HG03565 (cell line): ENCODE measurements at regions not wholly inside any gene's neighbourhood (a gene's known extent, or its start where the extent isn't known, plus 50 kb on each side); places are given as distances from the start of the nearest gene placed in this dataset.

Experiments
- ATAC-seq: cut with Tn5 transposase; IDR thresholded peaks from one replicate; pipeline ENCODE4 v1.9.1; 2021; ENCODE audit warnings: mild to moderate bottlenecking, moderate library complexity; ENCODE audit not compliant: unreplicated experiment

DNA sequence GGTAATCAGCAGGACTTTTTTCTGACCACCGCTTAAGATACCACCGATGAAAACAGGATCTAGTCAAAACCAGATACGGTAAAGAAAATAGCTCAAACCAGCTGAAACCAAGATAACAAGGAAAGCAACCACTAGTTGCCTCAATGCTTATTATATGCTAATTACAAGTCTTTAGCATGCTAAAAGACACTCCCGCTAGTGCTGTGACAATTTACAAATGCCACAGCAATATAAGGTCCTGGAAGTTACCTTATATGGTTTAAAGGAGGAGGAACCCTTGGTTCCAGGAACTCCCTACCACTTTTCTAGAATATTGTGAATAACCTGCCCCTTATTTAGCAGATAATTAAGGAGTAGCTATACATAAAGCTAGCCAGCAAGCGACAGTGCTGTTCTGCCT is 976.4 kb upstream of the SEL1L start:
- no peak for ATAC-seq

DNA sequence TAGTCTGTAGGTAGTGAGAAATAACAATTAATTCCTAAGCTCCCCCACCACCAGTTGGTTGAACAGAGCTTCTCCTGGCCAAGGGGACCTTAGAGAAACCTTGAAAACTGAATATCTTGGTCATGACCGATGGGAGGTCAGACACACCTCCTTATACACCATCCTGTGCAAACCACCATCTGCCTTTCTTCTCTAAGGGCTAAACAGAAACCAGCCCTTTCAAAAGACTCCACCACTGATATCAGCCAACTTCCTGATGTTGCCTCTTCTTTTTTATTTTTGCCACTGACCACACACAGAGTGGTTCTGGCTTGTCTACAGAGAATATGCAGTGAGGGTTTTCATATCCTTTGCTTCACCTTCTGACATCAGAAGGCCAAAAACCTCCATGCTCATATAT is 977.7 kb upstream of the SEL1L start:
- no peak for ATAC-seq

DNA sequence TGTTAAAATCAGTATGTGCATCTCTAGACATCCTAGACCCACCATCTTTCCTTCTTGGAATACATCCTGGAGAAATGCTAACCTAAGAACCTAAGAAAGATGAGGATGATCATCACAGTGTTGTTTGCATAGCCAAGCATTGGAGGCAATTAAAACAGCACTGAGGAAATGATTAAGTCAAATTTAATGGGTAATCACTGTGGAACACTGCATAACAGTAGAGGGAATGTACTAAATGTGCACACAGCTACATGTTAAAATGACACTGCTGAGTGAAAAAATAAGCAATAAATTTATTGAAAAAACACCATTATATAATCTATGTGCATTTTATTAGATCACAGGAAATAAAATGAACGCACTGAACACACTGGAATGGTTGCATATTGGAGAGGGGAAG is 987.1 kb upstream of the SEL1L start:
- ATAC-seq = no peak

DNA sequence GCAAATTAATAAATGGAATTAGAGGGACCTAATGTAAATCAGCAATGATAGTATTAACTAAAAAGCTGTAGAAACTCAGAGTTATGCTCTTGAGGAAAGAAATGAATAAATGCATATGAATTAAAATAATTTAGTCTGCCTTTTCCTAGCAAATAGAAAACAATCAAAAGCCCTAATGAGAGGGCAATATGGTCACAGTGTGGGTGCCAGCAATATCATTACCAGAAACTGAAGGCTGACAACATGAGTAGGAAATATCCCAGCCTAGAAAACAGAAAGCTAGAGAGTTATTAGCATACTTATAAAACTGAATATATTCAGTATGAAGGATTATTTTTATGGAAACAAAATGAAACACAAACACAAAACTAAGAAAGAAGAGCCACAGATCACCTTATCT is 987.5 kb upstream of the SEL1L start:
- no peak for ATAC-seq

DNA sequence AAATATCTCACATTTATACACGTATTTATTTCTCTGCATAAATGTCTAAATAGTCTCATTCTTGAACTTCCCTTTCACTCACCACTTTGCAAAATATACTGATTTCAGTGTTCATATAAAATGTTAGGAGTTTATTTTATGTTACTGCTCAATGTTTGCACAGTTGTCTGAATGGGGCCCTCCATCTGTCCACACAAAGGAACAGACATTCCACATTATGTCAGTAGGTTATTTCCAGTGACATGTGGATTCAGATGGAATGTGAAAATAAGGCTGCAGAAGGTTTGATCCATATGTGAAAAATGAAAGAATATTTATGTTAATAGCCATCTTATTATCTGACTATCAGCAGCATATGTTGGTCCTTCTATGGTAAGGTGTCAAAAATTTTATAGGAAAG is 994.4 kb upstream of the SEL1L start:
- no peak for ATAC-seq

DNA sequence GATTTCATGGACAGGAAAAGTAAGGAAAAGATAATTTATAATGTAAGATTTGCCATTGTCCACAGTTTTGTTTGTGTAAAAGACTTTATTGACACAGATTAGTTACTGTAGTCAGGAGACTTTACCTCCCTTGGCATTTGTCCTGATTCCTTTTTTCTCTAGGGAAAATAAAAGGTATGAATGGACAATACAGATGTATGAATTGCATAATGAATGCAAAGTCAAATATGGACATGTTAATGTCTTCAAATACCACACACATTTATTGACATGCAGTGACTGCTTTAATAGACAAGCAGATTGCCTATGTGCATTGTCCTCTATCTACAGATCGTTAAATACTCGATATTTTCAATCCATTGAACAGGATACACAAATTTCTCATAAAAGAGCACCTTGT is 999.7 kb upstream of the SEL1L start:
- ATAC-seq = no peak

DNA sequence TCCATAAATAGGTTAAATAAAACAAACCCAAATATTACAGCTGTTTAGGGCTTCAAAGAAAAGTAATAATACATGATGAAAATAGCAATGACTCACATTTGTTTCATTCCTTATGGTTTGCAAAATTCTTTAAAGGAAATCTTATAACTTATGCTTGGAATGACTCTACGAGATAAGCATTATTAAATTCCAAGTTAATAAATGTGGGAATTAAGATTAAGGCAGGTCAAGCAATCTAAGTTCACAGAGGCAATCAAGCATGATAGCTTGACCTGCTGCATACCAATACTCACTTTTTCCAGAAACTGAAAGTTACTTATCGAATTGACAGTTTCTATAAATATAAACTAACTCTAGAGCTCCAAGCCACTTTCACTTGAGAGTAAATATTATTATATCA is 1002.9 kb upstream of the SEL1L start:
- ATAC-seq = no peak

DNA sequence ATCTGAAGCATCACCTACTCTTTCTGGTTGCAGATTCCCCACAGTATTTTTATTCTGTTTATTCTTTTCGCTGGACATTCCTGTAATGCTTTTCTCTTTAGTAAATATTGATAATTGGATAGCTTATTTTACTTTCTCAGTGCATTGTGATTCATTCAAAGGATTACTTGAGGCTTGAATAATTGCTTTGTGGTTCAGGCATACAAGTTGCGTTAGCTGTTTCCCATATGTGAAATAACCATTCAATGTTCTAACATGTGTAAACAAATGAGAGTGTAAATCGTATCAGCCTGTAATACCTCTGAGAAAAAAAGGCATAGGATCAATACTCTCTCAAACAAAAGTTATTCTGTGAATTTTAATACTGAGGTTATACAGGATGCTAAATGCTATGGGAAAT is 1004.2 kb upstream of the SEL1L start:
- no peak for ATAC-seq

DNA sequence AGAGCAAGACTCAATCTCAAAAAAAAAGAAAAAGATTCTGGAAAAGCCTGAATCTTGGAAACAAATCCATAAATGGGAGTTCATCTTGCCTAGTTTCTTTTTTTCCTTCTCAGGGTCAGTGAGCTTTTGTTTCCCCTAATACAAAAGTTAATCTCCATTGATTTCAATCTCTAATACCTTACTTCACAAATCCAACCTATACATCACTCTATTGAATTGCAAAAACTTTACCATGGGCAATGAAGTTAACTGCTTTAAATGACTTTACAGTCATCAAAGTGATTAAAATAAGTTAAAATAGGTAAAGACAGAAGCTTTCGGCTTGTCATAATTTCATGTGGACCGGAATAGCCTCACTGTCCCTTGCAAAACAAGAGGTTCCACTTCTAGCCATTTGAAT is 1012.7 kb upstream of the SEL1L start:
- ATAC-seq = no peak

DNA sequence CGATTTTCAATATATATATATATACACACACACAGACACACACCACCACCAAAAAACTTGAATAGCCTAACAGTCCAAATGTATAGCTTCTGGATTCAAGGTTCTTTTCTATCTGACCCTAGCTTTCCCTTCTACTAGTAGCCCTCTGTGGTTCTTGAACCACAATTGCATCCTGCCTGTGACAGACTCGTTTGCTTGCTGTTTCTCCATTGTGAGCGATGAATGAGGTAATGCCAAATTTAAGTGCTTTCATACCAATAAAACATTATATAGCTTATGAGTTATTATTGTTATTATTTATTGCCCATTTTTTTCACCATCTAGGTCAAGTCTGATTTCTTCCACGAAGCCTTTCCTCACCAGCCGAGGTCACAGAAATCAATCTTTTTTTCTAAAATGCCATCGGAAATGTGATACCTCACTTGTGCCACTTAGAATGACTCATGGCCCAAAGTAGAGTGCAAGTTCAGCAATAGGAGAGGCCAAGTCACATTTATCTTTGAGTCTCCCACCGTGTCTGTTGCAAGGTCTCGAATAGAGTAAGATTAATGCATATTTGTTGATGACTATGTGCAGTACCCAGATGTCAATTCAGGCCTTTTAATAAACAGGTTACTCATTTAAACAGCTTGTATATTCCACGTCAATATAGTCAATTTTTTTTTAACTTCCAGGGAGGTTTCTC is 1015.8 kb upstream of the SEL1L start:
- no peak for ATAC-seq

DNA sequence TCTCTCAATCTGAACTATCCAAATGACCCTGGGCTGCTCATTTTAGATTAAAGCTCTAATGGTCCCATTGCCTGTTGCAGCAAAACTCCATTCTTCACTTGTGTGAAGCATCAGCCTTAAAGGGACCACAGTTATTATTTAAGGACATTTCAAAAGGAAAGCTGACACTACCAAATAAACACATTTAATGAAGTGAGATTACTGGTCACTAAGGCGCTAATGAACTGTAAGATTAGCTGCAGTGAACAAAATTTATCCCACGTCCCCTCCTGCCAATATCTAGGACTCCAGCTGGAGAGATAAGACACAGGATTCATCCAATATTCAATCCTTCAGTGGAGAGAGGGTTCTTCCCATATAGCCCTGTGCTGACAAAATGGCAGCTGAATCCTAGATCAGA is 1029.2 kb upstream of the SEL1L start:
- no peak for ATAC-seq

DNA sequence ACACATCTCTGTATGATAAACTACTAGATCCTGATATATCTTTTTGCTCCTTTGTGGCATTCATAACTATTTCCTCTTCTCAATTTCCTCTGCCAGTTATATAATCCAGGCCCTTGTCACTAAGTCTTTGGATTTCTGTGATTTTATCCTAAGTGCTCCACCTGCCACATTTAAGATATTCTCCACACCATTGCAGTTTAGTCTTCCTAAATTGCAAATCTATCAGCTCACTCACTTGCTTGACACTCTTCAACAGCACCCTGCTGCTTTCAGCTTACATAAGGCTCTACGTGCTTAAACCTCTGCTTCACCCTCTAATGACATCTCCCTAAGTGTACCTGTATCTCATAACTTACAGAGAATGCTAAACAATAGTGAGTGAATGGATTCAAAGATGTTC is 1032.2 kb upstream of the SEL1L start:
- ATAC-seq = no peak

DNA sequence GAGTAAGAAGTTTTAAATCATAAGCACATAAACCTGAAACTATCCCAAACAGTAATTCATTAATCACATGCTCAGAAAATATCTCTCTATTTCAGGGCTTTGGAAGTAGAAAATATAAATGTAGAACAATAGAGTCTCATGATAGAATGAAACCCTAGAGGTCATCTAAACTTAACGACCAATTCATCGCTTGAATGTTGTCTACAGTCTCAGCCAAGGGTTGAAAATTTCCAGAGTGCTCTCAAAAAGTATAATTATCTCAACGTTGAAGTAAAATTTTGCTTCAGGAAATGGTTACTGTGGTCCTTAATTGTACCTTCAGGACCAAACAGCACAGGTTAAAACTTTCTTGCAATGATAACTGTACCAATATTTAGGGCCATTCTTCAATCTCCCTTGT is 1053.6 kb upstream of the SEL1L start:
- ATAC-seq = no peak

DNA sequence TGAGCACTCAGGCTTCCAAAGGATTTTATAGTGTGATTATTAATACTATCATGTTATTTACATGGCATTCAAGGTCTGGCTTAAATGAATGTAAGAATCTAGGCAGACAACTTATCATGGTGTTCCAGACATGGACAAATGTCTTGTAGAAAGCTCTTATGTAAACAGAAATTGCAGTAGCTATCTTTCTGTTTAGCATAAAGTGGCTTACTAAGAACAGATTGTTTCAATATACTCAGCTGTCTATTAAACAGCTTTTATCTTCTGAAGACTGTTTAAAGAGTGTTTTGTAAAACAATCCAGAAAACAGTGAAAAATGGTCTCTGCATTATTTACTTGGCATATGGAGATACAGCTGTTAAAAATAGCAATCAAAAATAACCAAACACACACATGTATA is 1061.8 kb upstream of the SEL1L start:
- ATAC-seq = no peak

DNA sequence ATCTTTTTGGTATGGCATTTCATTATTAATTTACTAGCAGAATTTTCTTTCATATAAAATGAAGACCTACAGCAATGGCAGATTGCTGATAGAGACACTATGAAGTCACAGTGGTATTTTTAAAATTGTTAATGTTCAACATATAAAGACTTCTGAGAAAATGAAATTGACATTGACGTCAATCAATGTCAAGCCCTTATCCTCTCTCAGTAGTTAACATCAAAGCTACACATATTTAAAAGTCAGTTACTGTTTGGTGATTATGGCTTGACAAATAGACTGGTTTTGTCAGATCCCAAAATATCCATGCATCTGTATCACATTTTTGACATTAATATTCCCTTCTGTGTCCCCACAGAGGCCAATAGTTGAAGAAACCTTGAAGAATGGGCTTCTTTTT is 1069.1 kb upstream of the SEL1L start:
- ATAC-seq = no peak

DNA sequence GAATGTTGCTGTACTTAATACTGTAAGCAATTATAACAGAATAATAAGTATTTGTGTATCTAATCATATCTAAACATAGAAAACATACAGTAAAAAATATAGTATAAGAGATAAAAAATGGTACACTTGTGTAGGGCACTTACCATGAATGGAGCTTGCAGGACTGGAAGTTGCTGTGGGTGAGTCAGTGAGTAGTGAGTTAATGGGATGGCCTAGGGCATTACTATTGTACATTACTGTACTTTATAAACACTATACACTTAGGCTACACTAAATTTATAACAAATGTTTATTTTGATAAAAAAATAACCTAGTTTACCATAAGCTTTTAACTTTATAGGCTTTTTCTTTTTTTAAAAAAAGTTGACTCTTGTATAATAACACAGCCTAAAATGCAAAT is 1071.2 kb upstream of the SEL1L start:
- no peak for ATAC-seq

DNA sequence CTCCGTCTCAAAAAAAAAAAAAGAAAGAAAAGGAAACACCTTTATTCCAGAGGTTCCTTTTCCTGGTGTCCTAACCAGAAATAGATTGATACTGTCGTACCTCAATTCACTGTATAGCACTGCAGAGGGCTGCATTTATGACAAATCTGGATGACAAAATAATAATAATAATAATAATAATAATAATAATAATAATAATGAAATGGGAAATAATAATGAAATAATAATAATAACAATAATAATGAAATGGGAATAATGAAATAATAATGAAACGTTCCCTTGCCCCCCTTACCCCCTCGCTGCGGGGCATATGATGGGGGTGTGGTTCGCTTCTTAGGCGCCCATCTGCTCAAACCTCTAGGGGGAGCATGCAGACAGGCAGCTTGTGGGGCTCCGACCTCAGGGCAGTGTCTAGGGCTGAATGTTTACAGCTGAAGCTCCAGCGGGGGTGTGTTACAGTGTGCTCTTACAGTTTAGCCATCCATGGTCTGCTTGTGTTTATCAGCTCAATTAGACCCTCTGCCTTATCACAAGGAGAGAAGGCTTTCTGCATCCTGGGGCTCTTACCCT is 1088.3 kb upstream of the SEL1L start:
- ATAC-seq = no peak

DNA sequence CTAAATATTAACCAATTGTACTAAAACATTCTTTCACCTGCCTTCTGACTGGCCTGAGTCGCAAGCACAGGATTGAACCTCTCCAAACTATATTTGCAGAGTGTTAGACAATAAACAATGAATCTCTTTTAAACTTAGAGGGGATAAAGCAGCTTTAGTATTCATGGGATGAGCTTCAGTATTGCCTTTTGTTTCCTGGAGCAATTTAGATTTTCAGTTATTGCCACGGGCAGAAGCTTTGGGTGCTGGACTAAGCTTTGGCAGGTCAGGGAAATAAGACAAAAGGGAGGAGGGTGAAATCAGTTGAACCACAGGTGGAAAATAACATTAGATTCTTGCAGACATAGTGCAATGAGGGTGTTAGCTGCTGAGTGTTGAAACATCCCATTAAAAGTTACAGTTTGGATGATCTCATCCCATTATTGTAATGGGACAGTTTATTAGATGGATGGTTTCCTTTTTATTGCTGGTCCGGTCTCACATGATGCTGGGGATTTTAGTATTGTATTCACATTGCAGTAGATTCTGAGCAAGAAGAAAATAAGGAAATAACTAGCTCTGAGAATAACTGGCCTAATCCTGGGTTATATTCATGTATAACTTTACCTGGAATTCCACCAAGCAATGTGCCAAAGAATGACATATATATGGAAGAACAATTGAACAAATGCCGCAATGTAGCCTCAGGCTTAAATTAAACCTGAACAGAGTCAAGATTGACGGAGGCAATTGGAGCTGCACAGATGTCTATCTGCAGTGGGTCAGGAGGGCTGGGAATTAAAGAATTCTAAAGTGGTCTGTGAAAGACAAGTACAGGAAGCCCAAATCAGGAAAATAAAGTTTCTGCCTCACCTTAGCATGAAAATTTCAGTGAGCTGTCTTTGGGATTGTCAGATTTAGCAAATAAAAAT is 1092.8 kb upstream of the SEL1L start:
- ATAC-seq = no peak

DNA sequence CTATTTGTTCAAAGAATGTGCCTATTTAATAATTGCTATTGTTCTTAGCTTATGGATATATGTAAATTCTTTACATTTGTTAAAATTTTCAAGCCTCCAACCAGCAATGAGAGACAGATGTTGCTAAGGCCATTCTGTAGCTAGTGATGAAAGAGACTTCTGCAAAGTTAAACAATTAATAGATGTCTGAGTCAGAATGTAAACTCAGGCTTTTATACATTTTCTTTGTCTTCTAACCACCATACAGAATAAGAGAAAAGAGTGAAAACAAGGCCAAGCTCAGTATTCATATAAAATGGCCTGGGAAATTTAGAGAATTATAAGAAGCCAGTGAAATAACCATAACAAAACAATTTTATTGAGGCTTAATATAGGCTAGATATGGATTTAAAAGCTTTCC is 1102.3 kb upstream of the SEL1L start:
- no peak for ATAC-seq

DNA sequence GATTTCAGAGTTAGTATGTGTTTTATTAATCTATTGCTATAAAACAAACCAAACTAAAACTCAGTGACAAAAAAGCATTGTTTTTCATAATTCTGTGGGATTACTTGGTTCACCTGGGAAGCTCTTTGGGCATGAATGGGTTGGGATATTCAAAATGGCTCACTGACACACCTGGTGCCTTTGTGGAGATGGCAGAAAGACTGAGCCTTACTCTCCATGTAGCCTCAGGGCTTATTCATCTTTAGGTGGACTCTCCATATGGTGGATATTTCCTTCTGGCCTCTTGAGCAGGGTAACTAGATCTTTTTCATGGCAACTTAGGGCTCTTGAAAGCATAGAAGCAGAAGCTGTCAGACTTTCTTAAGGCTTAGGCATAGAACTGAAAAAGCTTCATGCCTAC is 1102.8 kb upstream of the SEL1L start:
- ATAC-seq = no peak

DNA sequence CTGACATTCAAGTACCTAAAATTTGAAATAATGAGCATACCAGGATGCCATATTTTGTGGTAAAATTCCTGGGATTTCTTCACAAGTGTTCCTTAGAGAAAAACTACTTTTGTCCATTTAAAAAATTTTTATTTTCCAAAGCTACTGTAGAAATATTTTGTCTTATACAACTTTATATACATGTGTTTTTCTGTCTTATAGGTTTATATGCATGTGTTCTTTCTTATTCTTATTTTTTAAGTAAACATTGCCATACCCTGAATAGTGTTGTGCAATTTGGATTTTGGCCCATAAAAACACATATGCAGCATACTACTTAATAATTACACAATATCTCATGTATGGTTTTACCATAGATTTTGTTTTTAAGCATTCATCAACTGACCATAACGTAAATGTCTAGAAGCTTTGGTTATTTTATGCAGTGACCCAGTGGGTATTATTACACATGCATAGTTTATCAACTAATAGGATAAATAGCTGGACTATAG is 1107.4 kb upstream of the SEL1L start:
- ATAC-seq = no peak

DNA sequence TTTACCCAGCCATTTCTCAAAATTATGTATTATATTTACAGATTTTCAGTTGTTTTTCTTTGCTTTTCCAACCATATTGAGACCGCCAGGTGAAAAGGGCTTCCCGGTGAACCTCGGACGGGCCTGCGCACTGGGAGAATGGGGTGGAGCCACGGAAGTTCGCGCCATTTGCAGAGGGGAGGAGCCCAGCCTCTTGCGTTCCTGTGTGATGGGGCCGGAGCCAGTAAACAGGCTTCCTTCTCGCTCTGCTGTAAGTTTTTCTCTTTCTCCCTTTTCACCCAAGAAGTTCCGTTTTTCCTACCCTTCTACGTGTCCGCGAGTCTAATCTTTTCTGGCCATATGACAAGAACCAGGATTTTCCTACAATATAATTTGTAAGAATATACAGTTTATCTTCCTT is 1108.8 kb upstream of the SEL1L start:
- peak; percentile 59 for ATAC-seq
